Activated T-helper 17 cell treated with anti-CD3 and anti-CD28 coated beads, Interleukin-2, amount 50 U/mL, for 72 hours (primary cell): ENCODE measurements at regions not wholly inside any gene's neighbourhood (a gene's known extent, or its start where the extent isn't known, plus 50 kb on each side); places are given as distances from the start of the nearest gene placed in this dataset.
"Not testable (repeated sequence)": the region's sequence is repeated elsewhere in the genome, so short reads cannot be mapped to it uniquely, and the experiment has no call there.

Source experiments
- ATAC-seq: fragments of 150-1000 bp; cut with Tn5 transposase; replicated peaks from 2 replicates; pipeline ENCODE4 v1.10.0; 2021; ENCODE audit warnings: mild to moderate bottlenecking, moderate library complexity
- H3K27ac Mint-ChIP-seq: one replicate; pipeline ENCODE4 v1.8.0; 2022; ENCODE audit warnings: mixed read lengths
- H3K27me3 Mint-ChIP-seq: one replicate; pipeline ENCODE4 v1.8.0; 2022; ENCODE audit warnings: mixed read lengths
- H3K36me3 Mint-ChIP-seq: one replicate; pipeline ENCODE4 v1.8.0; 2022; ENCODE audit warnings: low read depth, mild to moderate bottlenecking, mixed read lengths
- H3K4me1 Mint-ChIP-seq: one replicate; pipeline ENCODE4 v1.8.0; 2022; ENCODE audit warnings: mixed read lengths
- H3K4me3 Mint-ChIP-seq: one replicate; pipeline ENCODE4 v1.8.0; 2022; ENCODE audit warnings: mild to moderate bottlenecking, mixed read lengths
- H3K9me3 Mint-ChIP-seq: one replicate; pipeline ENCODE4 v1.8.0; 2022; ENCODE audit warnings: mixed read lengths

DNA sequence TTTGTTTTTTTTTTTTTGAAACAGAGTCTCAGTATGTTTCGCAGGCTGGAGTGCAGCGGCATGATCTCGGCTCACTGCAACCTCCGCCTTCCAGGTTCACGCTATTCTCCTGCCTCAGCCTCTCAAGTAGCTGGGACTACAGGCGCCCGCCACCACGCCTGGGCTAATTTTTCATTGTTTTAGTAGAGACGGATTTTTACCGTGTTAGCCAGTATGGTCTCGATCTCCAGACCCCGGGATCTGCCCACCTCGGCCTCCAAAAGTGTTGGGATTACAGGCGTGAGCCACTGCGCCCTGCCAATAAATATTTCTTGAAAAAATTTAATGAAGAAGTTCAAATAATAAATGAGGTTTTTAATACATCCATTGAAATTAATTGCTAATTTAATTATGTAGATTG is 77.9 kb upstream of the PCDH20 start:
- H3K27ac Mint-ChIP-seq, H3K4me3 Mint-ChIP-seq, H3K36me3 Mint-ChIP-seq, ATAC-seq, H3K27me3 Mint-ChIP-seq, H3K4me1 Mint-ChIP-seq: not testable (repeated sequence)
- peaks cover 19% of the 10 kb centered on the region for H3K9me3 Mint-ChIP-seq

DNA sequence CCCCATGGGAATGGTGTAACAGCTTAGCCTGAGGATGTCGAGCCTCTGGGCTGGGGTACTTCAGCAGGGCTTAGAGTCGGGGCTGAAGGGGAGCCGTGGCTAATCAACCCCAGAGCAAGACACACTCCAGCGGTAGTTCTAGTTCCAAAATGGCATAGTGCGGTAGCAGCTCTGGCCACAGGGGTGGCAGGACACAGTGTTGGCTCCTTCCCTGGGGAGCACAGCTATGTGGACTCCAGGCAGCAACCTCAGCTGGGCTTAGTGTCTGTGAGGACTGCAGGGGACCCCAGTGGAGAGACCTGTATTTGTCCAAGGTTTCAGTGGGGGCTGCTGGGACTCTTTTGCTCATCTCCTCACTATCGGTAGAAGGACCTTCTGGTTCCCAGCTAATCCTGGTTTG is 70.8 kb upstream of the PCDH20 start:
- H3K36me3 Mint-ChIP-seq = no peaks in the 10 kb centered on the region
- H3K4me1 Mint-ChIP-seq = no peaks in the 10 kb centered on the region
- H3K27ac Mint-ChIP-seq = no peak overlapping the region
- no peaks in the 10 kb centered on the region for H3K27me3 Mint-ChIP-seq
- no peak overlapping the region for H3K4me3 Mint-ChIP-seq
- ATAC-seq = no peak
- peaks cover 19% of the 10 kb centered on the region for H3K9me3 Mint-ChIP-seq

- no peak overlapping the region for H3K27ac Mint-ChIP-seq
- no peaks in the 10 kb centered on the region for H3K4me1 Mint-ChIP-seq
- peaks cover 11% of the 10 kb centered on the region for H3K9me3 Mint-ChIP-seq
- no peaks in the 10 kb centered on the region for H3K27me3 Mint-ChIP-seq
- no peaks in the 10 kb centered on the region for H3K36me3 Mint-ChIP-seq
- no peak overlapping the region for H3K4me3 Mint-ChIP-seq
- ATAC-seq = no peak
These were observed 69.6 kb upstream of the PCDH20 start for GRCh38 chr13:61485128-61485765.

- Mint-ChIP-seq H3K36me3 (no peaks in the 10 kb centered on the region), H3K4me3 (no peak overlapping the region)
- no peak for ATAC-seq
These were observed 62.0 kb upstream of the PCDH20 start for GRCh38 chr13:61477619-61478018.

GRCh38 chr13:61470786-61471185 is 55.1 kb upstream of the PCDH20 start:
- no peak for ATAC-seq
- no peak overlapping the region for H3K27ac Mint-ChIP-seq
- H3K9me3 Mint-ChIP-seq = peaks cover 5% of the 10 kb centered on the region
- no peaks in the 10 kb centered on the region for H3K27me3 Mint-ChIP-seq
- H3K36me3 Mint-ChIP-seq = no peaks in the 10 kb centered on the region
- no peaks in the 10 kb centered on the region for H3K4me1 Mint-ChIP-seq
- no peak overlapping the region for H3K4me3 Mint-ChIP-seq

More at GRCh38 chr13:61477619-61478018, 62.0 kb upstream of the PCDH20 start:
- Mint-ChIP-seq H3K27me3 (no peaks in the 10 kb centered on the region), H3K9me3 (peaks cover 13% of the 10 kb centered on the region), H3K4me1 (no peaks in the 10 kb centered on the region), H3K27ac (no peak overlapping the region)

DNA sequence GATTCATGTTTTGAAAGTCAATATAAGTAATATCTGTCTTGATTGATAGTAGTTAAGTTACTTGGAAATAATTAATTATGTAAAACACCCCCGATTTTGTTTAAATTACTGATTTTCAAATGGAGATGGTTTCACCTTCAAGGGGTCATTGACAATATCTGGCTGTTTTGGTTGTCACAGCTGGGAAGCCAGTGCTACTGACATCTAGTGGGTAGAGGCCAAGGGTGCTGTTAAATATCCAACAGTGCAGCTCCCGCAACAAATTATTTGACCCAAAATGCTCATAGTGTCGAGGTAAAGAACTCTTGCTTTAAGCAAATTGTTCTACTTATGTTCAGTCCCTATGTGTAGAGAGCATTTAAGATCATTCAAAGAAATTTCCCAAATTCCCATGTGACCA is 50.6 kb upstream of the PCDH20 start:
- Mint-ChIP-seq H3K9me3 (peaks cover 5% of the 10 kb centered on the region), H3K27me3 (no peaks in the 10 kb centered on the region), H3K36me3 (no peaks in the 10 kb centered on the region), H3K27ac (no peak overlapping the region), H3K4me3 (no peak overlapping the region), H3K4me1 (no peaks in the 10 kb centered on the region)
- ATAC-seq = no peak
